Nephron progenitor cell (in vitro differentiated cells): ENCODE measurements at regions not wholly inside any gene's neighbourhood (a gene's known extent, or its start where the extent isn't known, plus 50 kb on each side); places are given as distances from the start of the nearest gene placed in this dataset.
"Not testable (repeated sequence)": the region's sequence is repeated elsewhere in the genome, so short reads cannot be mapped to it uniquely, and the experiment has no call there.

ENCODE experiments used
- DNase-seq: peaks from one replicate; pipeline ENCODE4 v3.0.0; 2021
- H3K27ac Mint-ChIP-seq: 2 replicates; pipeline ENCODE4 v1.8.0; 2021; ENCODE audit warnings: mild to moderate bottlenecking, moderate library complexity, mixed read lengths
- H3K27me3 Mint-ChIP-seq: 2 replicates; pipeline ENCODE4 v1.8.0; 2021; ENCODE audit warnings: mild to moderate bottlenecking, low read depth, mixed read lengths; ENCODE audit not compliant: poor library complexity
- H3K36me3 Mint-ChIP-seq: 2 replicates; pipeline ENCODE4 v1.8.0; 2021; ENCODE audit warnings: low read depth, mixed read lengths
- H3K4me1 Mint-ChIP-seq: 2 replicates; pipeline ENCODE4 v1.8.0; 2021; ENCODE audit warnings: mixed read lengths
- H3K4me3 Mint-ChIP-seq: 2 replicates; pipeline ENCODE4 v1.8.0; 2021; ENCODE audit warnings: mild to moderate bottlenecking, moderate library complexity, mixed read lengths
- H3K9me3 Mint-ChIP-seq: 2 replicates; pipeline ENCODE4 v1.8.0; 2021; ENCODE audit warnings: mild to moderate bottlenecking, moderate library complexity, mixed read lengths
- CTCF ChIP-seq: fragments of 200-600 bp; sonication (generic); IDR thresholded peaks from 2 replicates; pipeline ENCODE4 v1.5.0; 2021; ENCODE audit warnings: antibody characterized with exemption

GRCh38 chr21:14058566-14058965, 152.2 kb downstream of the LIPI start:
- peaks cover 69% of the 10 kb centered on the region for H3K9me3 Mint-ChIP-seq
- DNase-seq: no peak
- no peaks in the 10 kb centered on the region for H3K4me1 Mint-ChIP-seq
- H3K27me3 Mint-ChIP-seq: peaks cover 6% of the 10 kb centered on the region
- H3K36me3 Mint-ChIP-seq: peaks cover 22% of the 10 kb centered on the region
- H3K27ac Mint-ChIP-seq: no peak overlapping the region
- TF ChIP-seq CTCF: no peak
- no peak overlapping the region for H3K4me3 Mint-ChIP-seq

GRCh38 chr21:14057841-14058481, 152.8 kb downstream of the LIPI start:
- H3K4me3 Mint-ChIP-seq, H3K4me1 Mint-ChIP-seq, H3K27ac Mint-ChIP-seq, H3K27me3 Mint-ChIP-seq, DNase-seq: not testable (repeated sequence)
- Mint-ChIP-seq H3K9me3 (peaks cover 70% of the 10 kb centered on the region), H3K36me3 (peaks cover 24% of the 10 kb centered on the region)

GRCh38 chr21:14057313-14057712, 153.4 kb downstream of the LIPI start:
- Mint-ChIP-seq H3K27me3 (peaks cover 7% of the 10 kb centered on the region), H3K9me3 (peaks cover 73% of the 10 kb centered on the region), H3K36me3 (peaks cover 24% of the 10 kb centered on the region), H3K4me3 (no peak overlapping the region), H3K4me1 (no peaks in the 10 kb centered on the region), H3K27ac (no peak overlapping the region)
- no peak for TF ChIP-seq CTCF
- DNase-seq: no peak

GRCh38 chr21:14056771-14057191, 154.0 kb downstream of the LIPI start:
- Mint-ChIP-seq H3K4me3 (no peak overlapping the region), H3K27me3 (peaks cover 7% of the 10 kb centered on the region), H3K36me3 (peaks cover 23% of the 10 kb centered on the region), H3K27ac (peak overlapping the region; percentile 57), H3K4me1 (no peaks in the 10 kb centered on the region), H3K9me3 (peaks cover 70% of the 10 kb centered on the region)
- no peak for TF ChIP-seq CTCF
- DNase-seq: no peak

GRCh38 chr21:14055746-14056515, 154.8 kb downstream of the LIPI start:
- H3K27ac Mint-ChIP-seq, H3K4me3 Mint-ChIP-seq, H3K27me3 Mint-ChIP-seq, DNase-seq, H3K4me1 Mint-ChIP-seq: not testable (repeated sequence)
- Mint-ChIP-seq H3K9me3 (peaks cover 67% of the 10 kb centered on the region), H3K36me3 (peaks cover 16% of the 10 kb centered on the region)

GRCh38 chr21:14054682-14055081, 156.1 kb downstream of the LIPI start:
- Mint-ChIP-seq H3K4me1 (no peaks in the 10 kb centered on the region), H3K27ac (no peak overlapping the region), H3K36me3 (peaks cover 20% of the 10 kb centered on the region), H3K27me3 (peaks cover 7% of the 10 kb centered on the region), H3K9me3 (peaks cover 71% of the 10 kb centered on the region), H3K4me3 (no peak overlapping the region)
- DNase-seq: no peak
- TF ChIP-seq CTCF: no peak

- H3K4me1 Mint-ChIP-seq: no peaks in the 10 kb centered on the region
- H3K9me3 Mint-ChIP-seq: peaks cover 70% of the 10 kb centered on the region
- no peak for DNase-seq
- H3K36me3 Mint-ChIP-seq: peaks cover 40% of the 10 kb centered on the region
- H3K27ac Mint-ChIP-seq: no peak overlapping the region
- peaks cover 7% of the 10 kb centered on the region for H3K27me3 Mint-ChIP-seq
- TF ChIP-seq CTCF: no peak
- no peak overlapping the region for H3K4me3 Mint-ChIP-seq
These were observed 160.6 kb downstream of the LIPI start for GRCh38 chr21:14050121-14050520.
